ENCODE measurements at regions not wholly inside any gene's neighbourhood (a gene's known extent, or its start where the extent isn't known, plus 50 kb on each side); places are given as distances from the start of the nearest gene placed in this dataset.

DNA sequence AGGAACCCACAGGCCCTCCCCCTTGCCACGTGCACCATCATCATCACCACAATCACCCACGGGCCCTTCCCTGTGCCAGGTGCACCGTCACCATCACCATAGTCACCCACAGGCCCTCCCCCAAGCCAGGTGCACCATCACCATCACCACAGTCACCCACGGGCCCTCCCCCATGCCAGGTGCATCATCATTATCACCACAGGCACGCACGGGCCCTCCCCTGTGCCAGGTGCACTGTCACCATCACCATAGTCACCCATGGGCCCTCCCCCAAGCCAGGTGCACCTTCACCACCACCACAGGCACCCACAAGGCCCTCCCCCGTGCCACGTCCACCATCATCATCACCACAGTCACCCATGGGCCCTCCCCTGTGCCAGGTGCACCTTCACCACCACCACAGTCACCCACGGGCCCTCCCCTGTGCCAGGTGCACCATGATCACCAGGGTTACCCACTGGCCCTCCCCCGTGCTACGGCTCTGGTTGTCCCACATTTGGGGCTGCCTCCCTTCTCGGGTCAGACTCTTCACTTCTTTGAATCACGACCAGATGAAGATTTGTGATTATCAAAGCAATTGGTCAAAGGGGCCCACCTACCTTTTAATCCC lies 69.1 kb upstream of the OLFM1 start:
- in situ Hi-C loops (cut with MboI): no loop called here
- ChIA-PET SMC1A (ENCODE audit: uncharacterized antibody, unreplicated experiment) (no interaction called here), RAD21 (ENCODE audit: unreplicated experiment) (no interaction called here), CTCF (no interaction called here), POLR2A (no interaction called here)
- no TSS peak for BruUV-seq (replicated peaks)
- no peak for FAIRE-seq
- no peak overlapping the region for H3K9ac ChIP-seq (ENCODE audit: control insufficient read depth, insufficient read depth, low read length)
- TF ChIP-seq, protein P1, sequence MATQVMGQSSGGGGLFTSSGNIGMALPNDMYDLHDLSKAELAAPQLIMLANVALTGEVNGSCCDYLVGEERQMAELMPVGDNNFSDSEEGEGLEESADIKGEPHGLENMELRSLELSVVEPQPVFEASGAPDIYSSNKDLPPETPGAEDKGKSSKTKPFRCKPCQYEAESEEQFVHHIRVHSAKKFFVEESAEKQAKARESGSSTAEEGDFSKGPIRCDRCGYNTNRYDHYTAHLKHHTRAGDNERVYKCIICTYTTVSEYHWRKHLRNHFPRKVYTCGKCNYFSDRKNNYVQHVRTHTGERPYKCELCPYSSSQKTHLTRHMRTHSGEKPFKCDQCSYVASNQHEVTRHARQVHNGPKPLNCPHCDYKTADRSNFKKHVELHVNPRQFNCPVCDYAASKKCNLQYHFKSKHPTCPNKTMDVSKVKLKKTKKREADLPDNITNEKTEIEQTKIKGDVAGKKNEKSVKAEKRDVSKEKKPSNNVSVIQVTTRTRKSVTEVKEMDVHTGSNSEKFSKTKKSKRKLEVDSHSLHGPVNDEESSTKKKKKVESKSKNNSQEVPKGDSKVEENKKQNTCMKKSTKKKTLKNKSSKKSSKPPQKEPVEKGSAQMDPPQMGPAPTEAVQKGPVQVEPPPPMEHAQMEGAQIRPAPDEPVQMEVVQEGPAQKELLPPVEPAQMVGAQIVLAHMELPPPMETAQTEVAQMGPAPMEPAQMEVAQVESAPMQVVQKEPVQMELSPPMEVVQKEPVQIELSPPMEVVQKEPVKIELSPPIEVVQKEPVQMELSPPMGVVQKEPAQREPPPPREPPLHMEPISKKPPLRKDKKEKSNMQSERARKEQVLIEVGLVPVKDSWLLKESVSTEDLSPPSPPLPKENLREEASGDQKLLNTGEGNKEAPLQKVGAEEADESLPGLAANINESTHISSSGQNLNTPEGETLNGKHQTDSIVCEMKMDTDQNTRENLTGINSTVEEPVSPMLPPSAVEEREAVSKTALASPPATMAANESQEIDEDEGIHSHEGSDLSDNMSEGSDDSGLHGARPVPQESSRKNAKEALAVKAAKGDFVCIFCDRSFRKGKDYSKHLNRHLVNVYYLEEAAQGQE (IDR thresholded peaks at IDR 0.05; ENCODE audit: low read depth, low read length): no peak
- TF ChIP-seq, protein P2, sequence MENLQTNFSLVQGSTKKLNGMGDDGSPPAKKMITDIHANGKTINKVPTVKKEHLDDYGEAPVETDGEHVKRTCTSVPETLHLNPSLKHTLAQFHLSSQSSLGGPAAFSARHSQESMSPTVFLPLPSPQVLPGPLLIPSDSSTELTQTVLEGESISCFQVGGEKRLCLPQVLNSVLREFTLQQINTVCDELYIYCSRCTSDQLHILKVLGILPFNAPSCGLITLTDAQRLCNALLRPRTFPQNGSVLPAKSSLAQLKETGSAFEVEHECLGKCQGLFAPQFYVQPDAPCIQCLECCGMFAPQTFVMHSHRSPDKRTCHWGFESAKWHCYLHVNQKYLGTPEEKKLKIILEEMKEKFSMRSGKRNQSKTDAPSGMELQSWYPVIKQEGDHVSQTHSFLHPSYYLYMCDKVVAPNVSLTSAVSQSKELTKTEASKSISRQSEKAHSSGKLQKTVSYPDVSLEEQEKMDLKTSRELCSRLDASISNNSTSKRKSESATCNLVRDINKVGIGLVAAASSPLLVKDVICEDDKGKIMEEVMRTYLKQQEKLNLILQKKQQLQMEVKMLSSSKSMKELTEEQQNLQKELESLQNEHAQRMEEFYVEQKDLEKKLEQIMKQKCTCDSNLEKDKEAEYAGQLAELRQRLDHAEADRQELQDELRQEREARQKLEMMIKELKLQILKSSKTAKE (IDR thresholded peaks at IDR 0.05; ENCODE audit: low read depth, poor library complexity, severe bottlenecking): no peak
- H3K9me3 ChIP-seq (replicated peaks; ENCODE audit: control insufficient read depth, insufficient read depth, low read length): no peaks in the 10 kb centered on the region
- H3K4me1 ChIP-seq (ENCODE audit: control insufficient read depth, insufficient read depth, low read length): no peaks in the 10 kb centered on the region
- H3K36me3 ChIP-seq (ENCODE audit: control insufficient read depth in 2 of 2, insufficient read depth in 2 of 2, low read length in 1 of 2): no peaks in the 10 kb centered on the region
- peaks cover 0 to 3% of the 10 kb centered on the region in 2 experiments; a peak in 2 of 4 replicates for H3K27me3 ChIP-seq (replicated peaks in 1 of 2; ENCODE audit: control insufficient read depth in 2 of 2, insufficient read depth in 2 of 2, low read length in 1 of 2)
- H4K20me1 ChIP-seq (ENCODE audit: control insufficient read depth, insufficient read depth): no peaks in the 10 kb centered on the region
- ATAC-seq: no peak
- H3K27ac ChIP-seq (ENCODE audit: control insufficient read depth, insufficient read depth): no peak overlapping the region
- no peak overlapping the region for H3K4me2 ChIP-seq (ENCODE audit: control insufficient read depth, insufficient read depth)
- H3K4me3 ChIP-seq: no peak overlapping the region
- DNase-seq (ENCODE audit: low read depth, low spot score): no peak
- 7% methylated on average over 13 of the region's 13 CpGs for WGBS (ENCODE audit: insufficient coverage, insufficient replicate concordance, low lambda C conversion rate, missing lambda C conversion rate)
- no peaks in the 10 kb centered on the region for H3K79me2 ChIP-seq (ENCODE audit: control insufficient read depth, insufficient read depth, low read length)
- no peak overlapping the region for H2AFZ ChIP-seq (ENCODE audit: control insufficient read depth, low read depth, low read length)
- intact Hi-C loops (cut with micrococcal nuclease; ENCODE audit: unreplicated experiment): no loop called here
